Tibial nerve (tissue), 3 donors: ENCODE measurements at regions not wholly inside any gene's neighbourhood (a gene's known extent, or its start where the extent isn't known, plus 50 kb on each side); places are given as distances from the start of the nearest gene placed in this dataset.
"Not testable (repeated sequence)": the region's sequence is repeated elsewhere in the genome, so short reads cannot be mapped to it uniquely, and the experiment has no call there.

Source experiments
- POLR2A ChIP-seq, 2 donors: fragments of 450-650 bp; IDR thresholded peaks; one replicate each; pipeline ENCODE4 v1.6.1; 2017; ENCODE audit warnings: antibody characterized with exemption in 2 of 2, mild to moderate bottlenecking in 2 of 2, moderate library complexity in 2 of 2
- TF ChIP-seq, protein P1 (sequence below), 5 experiments: fragments of 200-600 bp in 3 of 5; fragments of 450-650 bp in 2 of 5; sonication (generic) in 3 of 5; IDR thresholded peaks; one replicate each; pipeline ENCODE4 v1.5.1; 2016 to 2019; ENCODE audit warnings: antibody characterized with exemption in 5 of 5, mild to moderate bottlenecking in 3 of 5, moderate library complexity in 2 of 5

DNA sequence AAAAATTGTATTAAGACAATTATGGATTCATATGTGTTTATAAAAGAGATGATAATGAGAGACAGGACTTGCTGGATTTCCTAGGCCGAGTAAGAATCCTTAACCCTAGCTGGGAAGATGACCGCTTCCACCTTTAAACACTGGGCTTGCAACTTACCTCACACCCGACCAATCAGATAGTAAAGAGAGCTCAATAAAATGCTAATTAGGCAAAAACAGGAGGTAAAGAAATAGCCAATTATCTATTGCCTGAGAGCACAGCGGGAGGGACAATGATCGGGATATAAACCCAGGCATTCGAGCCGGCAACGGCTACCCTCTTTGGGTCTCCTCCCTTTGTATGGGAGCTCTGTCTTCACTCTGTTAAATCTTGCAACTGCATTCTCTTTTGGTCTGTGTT is 77.3 kb upstream of the ETV1 start:
- TF ChIP-seq, protein P1, sequence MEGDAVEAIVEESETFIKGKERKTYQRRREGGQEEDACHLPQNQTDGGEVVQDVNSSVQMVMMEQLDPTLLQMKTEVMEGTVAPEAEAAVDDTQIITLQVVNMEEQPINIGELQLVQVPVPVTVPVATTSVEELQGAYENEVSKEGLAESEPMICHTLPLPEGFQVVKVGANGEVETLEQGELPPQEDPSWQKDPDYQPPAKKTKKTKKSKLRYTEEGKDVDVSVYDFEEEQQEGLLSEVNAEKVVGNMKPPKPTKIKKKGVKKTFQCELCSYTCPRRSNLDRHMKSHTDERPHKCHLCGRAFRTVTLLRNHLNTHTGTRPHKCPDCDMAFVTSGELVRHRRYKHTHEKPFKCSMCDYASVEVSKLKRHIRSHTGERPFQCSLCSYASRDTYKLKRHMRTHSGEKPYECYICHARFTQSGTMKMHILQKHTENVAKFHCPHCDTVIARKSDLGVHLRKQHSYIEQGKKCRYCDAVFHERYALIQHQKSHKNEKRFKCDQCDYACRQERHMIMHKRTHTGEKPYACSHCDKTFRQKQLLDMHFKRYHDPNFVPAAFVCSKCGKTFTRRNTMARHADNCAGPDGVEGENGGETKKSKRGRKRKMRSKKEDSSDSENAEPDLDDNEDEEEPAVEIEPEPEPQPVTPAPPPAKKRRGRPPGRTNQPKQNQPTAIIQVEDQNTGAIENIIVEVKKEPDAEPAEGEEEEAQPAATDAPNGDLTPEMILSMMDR (IDR thresholded peaks at IDR 0.05) = not testable (repeated sequence)
- TF ChIP-seq POLR2A (IDR thresholded peaks at IDR 0.05) = not testable (repeated sequence)
